ENCODE measurements at regions not wholly inside any gene's neighbourhood (a gene's known extent, or its start where the extent isn't known, plus 50 kb on each side); places are given as distances from the start of the nearest gene placed in this dataset.

DNA sequence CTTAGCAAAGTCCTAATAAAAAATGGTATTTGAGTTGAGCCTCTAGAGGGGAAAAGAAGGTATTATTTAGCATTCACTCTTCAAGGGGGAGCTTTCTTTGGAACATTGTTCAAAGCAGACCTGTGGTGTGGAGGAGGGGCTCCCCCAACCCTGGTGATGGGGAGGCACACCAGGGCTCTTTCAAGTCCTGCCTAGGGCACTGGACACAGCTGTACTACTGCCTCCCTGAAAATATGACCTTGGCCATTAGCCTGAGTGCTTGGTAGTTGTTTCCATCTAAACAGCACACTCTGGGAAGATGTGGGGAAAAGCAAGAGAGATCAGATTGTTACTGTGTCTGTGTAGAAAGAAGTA, 215.1 kb upstream of the CNR1 start:
- Histone ChIP-seq H2AFZ (ENCODE audit: low read length) (no peak overlapping the region), H3K79me1 (ENCODE audit: insufficient read depth, low read depth, low read length, poor library complexity, severe bottlenecking) (no peaks in the 10 kb centered on the region), H4K8ac (replicated peaks; ENCODE audit: insufficient read length, low read depth, low read length) (no peak overlapping the region), H4K91ac (ENCODE audit: insufficient read length, low read depth, low read length) (no peak overlapping the region), H2BK120ac (ENCODE audit: low read depth, low read length, poor library complexity, severe bottlenecking) (no peak overlapping the region), H3K4ac (ENCODE audit: low read depth, low read length) (no peak overlapping the region), H3K23me2 (ENCODE audit: insufficient read length, low read depth, low read length, poor library complexity, severe bottlenecking) (no peaks in the 10 kb centered on the region), H3K23ac (ENCODE audit: insufficient read length, low read depth, low read length) (no peak overlapping the region), H2BK12ac (ENCODE audit: insufficient read length, low read depth, low read length) (no peak overlapping the region), H3K14ac (ENCODE audit: insufficient read depth, low read length) (no peak overlapping the region), H2BK20ac (ENCODE audit: low read depth, low read length, poor library complexity, severe bottlenecking) (no peak overlapping the region), H3K56ac (ENCODE audit: insufficient read length, low read depth, low read length) (no peak overlapping the region), H4K20me1 (ENCODE audit: control insufficient read depth, insufficient read depth, insufficient read length) (no peaks in the 10 kb centered on the region), H3K18ac (ENCODE audit: insufficient read length, low read depth, low read length) (no peak overlapping the region), H3K9me3 (ENCODE audit: control insufficient read depth, low read depth, low read length) (no peaks in the 10 kb centered on the region), H2BK15ac (ENCODE audit: low read depth, low read length) (no peak overlapping the region), H4K5ac (ENCODE audit: insufficient read length, low read depth, low read length) (no peak overlapping the region), H3K4me1 (ENCODE audit: insufficient read depth, low read length) (no peaks in the 10 kb centered on the region), H3T11ph (ENCODE audit: low read length) (no peak overlapping the region), H3K79me2 (ENCODE audit: insufficient read depth, low read length) (no peaks in the 10 kb centered on the region), H2AK5ac (ENCODE audit: insufficient read length, low read length) (no peak overlapping the region), H2BK5ac (ENCODE audit: insufficient read length, low read length) (no peak overlapping the region), H3K9ac (ENCODE audit: extremely low read depth, insufficient read length, low read length) (no peak overlapping the region), H3K4me2 (ENCODE audit: insufficient read depth, insufficient read length, low read length) (no peak overlapping the region), H3K27me3 (ENCODE audit: insufficient read depth, low read length) (no peaks in the 10 kb centered on the region), H3K27ac (ENCODE audit: insufficient read length, low read depth, low read length) (no peak overlapping the region)
- Mint-ChIP-seq H3K27ac (peak overlapping the region in 2 of 3 experiments; percentile 92 to 93; a peak in 4 of 7 replicates), H3K4me1 (peaks cover 38 to 49% of the 10 kb centered on the region in 2 experiments), H3K27me3 (ENCODE audit: low read depth) (no peaks in the 10 kb centered on the region), H3K9me3 (no peaks in the 10 kb centered on the region; a peak in 1 of 5 replicates), H3K36me3 (ENCODE audit: insufficient read depth in 1 of 3, low read depth in 3 of 3) (peaks cover 0 to 5% (median 0%) of the 10 kb centered on the region in 3 experiments; a peak in 1 of 7 replicates), H3K4me3 (peak overlapping the region in 1 of 2 experiments; percentile 22; a peak in 2 of 5 replicates)
- DNase-seq, result no peak
- TF ChIP-seq, protein P1, sequence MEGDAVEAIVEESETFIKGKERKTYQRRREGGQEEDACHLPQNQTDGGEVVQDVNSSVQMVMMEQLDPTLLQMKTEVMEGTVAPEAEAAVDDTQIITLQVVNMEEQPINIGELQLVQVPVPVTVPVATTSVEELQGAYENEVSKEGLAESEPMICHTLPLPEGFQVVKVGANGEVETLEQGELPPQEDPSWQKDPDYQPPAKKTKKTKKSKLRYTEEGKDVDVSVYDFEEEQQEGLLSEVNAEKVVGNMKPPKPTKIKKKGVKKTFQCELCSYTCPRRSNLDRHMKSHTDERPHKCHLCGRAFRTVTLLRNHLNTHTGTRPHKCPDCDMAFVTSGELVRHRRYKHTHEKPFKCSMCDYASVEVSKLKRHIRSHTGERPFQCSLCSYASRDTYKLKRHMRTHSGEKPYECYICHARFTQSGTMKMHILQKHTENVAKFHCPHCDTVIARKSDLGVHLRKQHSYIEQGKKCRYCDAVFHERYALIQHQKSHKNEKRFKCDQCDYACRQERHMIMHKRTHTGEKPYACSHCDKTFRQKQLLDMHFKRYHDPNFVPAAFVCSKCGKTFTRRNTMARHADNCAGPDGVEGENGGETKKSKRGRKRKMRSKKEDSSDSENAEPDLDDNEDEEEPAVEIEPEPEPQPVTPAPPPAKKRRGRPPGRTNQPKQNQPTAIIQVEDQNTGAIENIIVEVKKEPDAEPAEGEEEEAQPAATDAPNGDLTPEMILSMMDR (conservative IDR thresholded peaks at IDR 0.05), result no peak

Data from H9 (cell line).